Amniotic epithelial cell (primary cell): ENCODE measurements at regions not wholly inside any gene's neighbourhood (a gene's known extent, or its start where the extent isn't known, plus 50 kb on each side); places are given as distances from the start of the nearest gene placed in this dataset.

Experiments used
- DNase-seq: peaks from one replicate; pipeline ENCODE4 v3.0.0-alpha.2; 2010; ENCODE audit warnings: low read depth

DNA sequence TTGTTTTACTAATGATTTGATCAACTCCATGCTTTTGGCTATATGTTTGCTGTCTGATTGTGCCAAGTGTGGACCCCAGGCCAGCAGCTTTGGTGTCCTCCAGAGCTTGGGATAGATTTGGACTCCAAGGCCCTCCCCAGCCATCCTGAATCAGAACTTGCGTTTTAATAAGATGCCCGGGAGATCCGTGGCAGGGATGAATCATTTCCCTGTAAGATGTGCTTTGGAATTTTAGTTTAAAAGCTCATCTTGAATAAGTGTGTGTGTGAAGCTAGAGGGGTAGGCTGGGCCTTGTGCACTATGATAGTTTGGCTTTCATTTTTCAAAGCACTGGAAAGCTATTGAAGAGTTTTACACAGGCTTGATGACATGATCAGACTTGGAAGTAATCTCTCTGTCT is 66.2 kb upstream of the SDK1 start:
- DNase-seq: no peak

DNA sequence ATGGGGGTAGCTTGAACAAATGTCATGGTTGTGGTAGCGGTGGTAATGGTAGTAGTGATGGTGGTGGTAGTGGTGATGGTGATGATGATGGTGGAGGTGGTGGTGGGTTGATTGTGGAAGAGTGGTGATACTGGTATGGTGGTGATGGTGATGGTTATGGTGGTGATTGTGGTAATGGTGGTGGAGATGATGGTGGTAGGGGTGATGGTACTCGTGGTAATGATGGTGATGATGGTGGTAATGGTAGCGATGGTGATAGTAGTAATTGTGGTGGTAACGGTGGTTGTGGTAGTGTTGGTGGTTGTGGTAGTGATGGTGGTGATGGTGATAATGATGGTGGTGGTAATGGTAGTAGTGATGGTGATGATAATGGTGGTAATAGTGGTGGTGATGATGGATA is 65.7 kb upstream of the SDK1 start:
- DNase-seq: no peak

DNA sequence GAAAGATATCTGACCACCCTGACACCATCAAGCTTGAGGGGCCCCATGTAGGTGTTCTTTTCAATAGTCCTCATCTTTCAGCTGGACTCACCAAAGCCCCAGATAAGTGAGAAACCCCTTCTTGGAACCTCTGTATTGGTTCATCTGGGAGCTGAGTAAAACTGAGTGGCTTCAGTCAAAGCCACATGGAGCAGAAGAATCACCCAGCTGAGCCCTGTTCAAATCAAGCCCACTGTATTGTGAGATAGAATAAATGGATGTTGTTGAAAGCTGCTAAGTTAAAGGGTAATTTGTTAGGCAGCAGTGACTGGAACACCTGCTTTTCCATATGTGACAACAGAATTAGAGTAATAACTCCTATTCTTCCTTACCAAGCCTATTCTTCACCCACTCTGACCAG is 64.8 kb upstream of the SDK1 start:
- no peak for DNase-seq

DNA sequence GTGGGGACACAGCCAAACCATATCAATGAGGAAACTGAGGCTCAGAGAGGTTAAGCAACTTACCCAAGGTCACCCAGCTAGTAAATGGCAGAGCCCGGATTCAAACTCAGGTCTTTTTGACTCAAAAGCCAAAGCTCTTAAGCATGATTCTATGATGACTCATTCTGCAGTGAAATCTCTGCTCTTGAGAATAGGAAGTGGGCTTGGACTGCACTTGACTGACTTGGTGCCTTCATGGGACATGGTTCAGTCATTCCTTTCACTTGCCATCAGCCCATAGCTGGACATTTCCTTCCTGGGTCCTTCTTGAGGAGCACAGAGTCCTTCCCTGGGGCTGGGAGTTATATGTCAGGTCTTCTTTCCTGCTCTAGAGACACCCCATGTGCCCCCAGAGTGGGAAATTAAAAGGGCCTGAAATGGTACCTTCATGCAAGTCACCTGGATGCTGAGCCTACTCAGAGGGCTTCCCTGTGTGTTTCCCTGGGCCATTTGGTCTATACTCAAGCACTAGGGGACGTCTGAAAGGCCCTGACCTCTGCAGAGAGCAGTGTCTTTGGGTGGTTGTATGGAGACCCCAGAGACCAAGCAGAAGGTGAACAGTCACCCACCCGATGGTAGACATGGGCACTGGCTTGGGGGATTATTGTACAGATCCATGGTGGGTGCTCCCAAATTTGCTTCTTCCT is 62.4 kb upstream of the SDK1 start:
- DNase-seq: no peak

DNA sequence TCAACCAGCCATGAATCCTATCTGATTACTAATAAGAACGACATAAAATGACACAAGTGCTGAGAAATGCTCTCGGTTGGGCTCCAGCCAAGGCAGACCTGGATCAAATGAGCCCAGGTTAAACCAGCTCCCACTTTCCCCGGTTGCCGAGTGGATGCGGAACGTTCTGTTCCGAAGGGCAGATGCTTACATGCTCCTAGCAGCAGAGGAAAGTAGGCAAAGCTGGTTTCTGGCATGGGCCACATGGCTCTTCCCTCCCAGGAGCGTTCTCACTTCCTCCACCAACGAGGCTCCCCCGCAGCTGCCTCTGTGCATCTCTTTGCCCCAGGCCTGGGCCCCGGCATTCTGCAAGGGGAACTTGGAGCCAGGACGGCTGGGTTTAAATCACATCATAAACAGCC is 61.8 kb upstream of the SDK1 start:
- no peak for DNase-seq

DNA sequence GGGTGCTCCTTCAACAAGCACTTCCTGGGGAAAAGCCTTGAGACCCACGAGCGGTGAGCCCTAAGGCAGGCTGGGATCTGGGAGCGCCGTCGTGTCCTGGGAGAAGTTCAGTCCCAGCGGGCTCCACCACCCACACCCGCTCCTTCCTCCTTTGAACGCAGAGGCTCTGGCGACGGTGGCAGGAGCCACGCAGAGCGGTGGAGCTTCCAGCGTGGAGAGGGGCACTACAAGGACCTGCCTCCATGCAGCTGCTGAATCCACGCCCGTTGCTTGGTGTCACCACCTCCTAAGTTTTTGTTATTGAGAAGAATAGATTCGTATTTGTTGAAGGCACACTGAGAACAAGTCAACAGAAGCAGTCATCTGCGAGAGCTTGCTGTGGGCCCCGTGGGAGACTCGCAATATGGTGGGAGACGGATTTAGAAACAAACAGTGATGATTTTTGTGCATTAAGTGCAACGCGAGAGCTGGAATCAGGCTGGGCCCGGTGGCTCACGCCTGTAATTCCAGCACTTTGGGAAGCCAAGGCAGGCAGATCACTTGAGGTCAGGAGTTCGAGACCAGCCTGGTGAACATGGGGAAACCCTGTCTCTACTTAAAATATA is 60.1 kb upstream of the SDK1 start:
- DNase-seq: no peak

DNA sequence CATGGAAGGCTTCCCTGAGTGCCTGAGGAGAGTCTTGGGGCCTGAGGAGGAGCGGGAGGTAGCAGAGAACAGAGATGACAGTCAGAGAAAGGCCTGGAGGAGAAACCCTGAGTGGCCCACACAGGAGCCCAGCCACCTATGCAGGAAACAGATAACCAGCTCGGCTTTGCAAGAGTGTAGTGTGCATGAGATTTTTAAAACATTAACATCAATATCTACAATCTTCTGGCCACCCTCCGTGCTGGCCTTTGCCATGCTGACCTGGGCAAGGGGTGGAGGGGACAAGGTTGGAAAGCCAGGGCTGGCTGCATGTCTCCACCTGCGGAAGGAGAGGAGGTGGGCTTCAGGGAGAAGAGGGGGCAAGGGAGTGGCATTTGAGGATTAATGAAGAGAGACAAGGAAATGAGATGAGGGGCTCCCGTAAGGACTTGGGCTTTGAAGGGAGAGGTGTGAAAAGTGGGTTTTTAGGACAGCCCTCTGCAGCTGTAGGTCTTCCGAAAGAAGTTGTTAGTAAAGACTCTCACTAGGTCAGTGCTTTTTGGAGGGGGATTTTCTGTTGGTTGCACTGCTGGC is 59.3 kb upstream of the SDK1 start:
- no peak for DNase-seq

DNA sequence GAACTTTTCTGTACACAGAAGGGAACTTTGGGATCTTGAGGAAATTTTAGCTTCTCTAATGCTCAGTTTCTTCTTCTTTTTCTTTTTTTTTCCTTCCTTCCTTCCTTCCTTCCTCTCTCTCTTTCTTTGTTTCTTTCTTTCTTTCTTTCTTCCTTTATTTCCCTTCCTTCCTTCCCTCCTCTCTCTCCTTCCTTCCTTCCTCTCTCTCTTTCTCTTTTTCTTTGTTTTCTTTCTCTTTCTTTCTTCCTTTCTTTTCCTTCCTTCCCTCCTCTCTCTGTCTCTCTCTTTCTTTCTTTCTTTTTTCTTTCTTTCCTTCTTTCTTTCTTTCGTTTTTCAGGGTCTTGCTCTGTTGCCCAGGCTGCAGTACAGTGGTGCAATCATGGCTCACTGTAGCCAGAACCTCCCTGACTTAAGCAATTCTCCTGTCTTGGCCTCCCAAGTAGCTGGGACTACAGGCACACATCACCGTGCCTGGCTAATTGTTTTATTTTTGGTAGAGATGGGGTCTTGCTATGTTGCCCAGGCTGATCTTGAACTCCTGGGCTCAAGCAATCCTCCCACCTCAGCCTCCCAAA is 58.6 kb upstream of the SDK1 start:
- DNase-seq: no peak

DNA sequence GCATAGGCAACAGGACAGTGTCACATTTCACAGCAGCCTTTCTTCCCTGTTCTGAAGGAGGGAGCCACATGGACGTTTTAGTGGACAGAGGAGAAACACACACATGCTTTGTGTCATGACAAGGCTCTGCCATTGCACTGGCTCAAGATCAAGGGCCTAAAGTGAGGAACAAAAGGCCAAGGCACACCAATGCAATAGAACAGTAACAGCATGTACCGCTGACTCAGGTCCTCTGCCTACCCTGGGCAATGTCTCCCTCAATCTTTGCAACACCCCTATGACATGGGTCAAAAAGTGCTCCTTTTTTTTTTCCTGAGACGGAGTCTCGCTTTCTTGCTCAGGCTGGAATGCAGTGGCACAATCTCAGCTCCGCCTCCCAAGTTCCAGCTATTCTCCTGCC is 57.8 kb upstream of the SDK1 start:
- peak; percentile 50 for DNase-seq

DNA sequence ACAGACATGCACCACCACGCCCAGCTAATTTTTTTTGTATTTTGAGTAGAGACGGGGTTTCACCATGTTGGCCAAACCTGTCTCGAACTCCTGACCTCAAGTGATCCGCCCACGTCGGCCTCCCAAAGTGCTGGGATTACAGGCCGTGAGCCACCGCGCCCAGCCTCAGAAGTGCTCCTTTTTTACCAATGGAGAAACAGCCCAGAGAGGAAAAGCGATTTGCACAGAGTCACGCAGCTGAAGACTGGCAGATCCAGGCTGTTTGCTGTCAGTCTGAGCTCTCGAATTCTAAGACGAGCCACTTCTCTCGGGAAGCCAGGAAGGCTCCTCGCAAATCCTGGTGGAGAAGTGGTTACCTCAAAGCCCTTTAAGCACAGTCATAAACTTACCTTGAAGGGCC is 57.4 kb upstream of the SDK1 start:
- no peak for DNase-seq

DNA sequence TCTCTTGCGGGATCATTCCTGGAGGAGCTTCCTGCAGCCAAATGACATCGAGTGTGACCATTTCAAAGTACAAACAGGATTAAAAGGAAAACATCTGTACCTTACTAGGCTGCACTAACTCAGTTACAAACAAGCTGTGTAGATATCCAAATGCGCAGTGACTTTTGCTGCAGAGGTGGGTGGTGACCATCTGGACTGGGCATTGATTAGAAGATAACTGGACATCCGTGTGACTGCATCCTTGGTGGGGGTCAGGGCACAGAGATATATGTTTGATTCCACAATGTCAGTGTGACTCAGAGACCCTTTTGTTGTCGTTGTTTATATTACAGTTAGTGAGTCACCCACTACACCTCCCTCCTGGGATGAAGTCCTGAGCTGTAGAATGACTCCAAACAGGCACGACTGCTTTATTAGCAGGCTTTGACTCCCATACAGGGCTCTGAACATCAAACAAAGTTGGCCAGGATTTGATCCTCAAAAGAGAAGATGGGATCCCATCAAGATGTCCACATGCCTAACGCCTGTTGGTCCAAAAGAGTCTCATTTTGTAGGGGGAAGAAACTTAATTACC is 56.7 kb upstream of the SDK1 start:
- DNase-seq: peak; percentile 73

DNA sequence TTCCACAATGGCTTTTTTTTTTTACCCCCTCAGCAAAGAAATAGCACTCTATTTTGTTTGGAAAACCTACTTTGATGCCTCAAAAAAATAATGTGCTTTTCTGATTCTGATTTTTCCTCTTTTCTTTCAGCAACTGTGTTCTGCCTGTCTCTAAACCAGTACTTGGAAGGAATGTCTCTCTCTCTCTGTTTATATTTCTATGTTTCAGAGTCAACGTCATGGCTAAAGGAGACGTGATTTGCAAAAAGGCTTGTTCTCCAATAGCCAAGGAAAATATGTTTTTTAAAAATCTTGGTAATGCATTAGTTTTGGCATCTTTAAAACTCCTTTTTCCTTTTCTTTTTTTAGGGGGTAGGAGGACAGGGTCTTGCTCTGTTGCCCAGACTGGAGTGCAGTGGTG is 56.0 kb upstream of the SDK1 start:
- peak; percentile 18 for DNase-seq

DNA sequence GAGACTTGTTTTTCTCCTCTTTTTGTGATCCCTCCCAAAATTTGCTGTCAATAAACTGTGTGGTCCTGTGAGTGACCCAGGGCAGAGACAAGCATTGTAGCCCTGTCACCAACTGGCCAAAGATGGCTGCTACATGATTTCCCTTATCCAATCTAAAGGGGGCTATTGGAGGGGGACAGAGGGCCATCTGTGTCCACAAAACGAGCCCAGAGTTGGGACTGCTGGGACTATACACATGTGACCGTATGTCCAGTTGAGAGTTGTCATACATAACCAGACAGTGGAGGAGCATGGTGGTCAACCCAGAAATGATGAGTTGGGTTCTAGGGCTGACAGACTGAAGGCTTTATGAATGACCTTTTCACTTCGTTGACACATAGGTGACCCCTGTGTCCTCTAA is 55.3 kb upstream of the SDK1 start:
- DNase-seq: no peak

DNA sequence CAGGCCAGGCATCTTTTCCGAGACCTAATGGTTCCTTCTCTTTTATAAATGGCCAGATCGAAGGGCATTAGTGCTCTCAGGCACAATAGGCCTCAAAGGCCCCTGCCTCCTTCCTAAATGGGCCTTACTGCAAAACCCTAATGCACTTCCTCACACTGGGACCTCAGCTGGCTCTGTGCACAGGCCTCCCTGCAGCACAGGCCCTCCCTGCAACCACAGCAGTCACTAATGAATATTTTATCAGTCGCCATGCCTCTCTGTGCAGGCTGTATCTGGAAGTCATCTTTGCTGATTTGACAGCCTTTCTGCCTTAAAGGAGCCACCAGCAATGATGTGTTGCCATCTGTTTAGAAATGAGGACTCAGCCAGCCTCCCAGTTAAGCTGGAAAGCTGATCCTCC is 54.9 kb upstream of the SDK1 start:
- DNase-seq: no peak

DNA sequence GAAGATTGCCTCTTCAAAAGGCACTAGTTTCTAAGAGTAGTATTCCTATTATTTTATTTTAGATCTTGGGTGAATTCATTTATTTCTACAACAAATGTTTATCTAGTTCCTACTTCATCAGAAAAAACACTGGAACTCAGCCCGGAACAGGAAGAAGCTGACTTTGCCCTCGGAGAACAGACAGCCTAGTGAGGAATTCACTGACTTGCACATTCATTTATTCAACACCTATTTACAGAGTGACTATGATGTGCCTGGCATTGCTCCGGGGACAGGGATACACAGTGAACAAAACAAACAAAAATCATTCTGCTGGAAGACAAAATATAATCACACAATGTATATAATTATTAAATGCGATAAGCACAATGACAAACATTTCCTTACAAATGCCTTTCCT is 54.4 kb upstream of the SDK1 start:
- DNase-seq: no peak

DNA sequence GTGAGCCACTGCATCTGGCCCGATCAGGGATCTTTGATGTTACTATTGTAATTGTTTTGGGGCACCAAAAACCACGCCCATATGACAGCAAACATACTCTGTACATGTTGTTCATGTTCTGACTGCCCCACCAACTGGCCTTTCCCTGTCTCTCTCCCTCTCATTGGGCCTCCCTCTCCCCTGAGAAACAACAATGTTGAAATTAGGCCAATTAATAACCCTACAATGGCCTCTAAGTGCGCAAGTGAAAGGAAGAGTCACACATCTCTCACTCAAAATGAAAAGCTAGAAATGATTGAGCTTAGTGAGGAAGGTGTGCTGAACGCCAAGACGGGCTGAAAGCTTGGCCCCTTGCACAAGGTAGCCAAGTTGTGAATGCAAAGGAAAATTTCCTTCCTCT is 50.3 kb upstream of the SDK1 start:
- no peak for DNase-seq
